ENCODE measurements at regions not wholly inside any gene's neighbourhood (a gene's known extent, or its start where the extent isn't known, plus 50 kb on each side); places are given as distances from the start of the nearest gene placed in this dataset.
A peak's percentile ranks its signal among the peaks of the same experiment; 100 is the strongest.

GRCh38 chr1:103461161-103462105 lies 64.1 kb upstream of the RNPC3 start:
- TF ChIP-seq EZH2 (IDR thresholded peaks at IDR 0.05; ENCODE audit: borderline replicate concordance, insufficient read depth, low read depth, low read length, poor library complexity, severe bottlenecking): no peak
- TF ChIP-seq, protein P1, sequence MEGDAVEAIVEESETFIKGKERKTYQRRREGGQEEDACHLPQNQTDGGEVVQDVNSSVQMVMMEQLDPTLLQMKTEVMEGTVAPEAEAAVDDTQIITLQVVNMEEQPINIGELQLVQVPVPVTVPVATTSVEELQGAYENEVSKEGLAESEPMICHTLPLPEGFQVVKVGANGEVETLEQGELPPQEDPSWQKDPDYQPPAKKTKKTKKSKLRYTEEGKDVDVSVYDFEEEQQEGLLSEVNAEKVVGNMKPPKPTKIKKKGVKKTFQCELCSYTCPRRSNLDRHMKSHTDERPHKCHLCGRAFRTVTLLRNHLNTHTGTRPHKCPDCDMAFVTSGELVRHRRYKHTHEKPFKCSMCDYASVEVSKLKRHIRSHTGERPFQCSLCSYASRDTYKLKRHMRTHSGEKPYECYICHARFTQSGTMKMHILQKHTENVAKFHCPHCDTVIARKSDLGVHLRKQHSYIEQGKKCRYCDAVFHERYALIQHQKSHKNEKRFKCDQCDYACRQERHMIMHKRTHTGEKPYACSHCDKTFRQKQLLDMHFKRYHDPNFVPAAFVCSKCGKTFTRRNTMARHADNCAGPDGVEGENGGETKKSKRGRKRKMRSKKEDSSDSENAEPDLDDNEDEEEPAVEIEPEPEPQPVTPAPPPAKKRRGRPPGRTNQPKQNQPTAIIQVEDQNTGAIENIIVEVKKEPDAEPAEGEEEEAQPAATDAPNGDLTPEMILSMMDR (IDR thresholded peaks at IDR 0.05): peak; percentile 69

Measured in B cell (primary cell).